Liver (tissue), 8 donors: ENCODE measurements at regions not wholly inside any gene's neighbourhood (a gene's known extent, or its start where the extent isn't known, plus 50 kb on each side); places are given as distances from the start of the nearest gene placed in this dataset.

ENCODE experiments used
- DNase-seq: peaks from one replicate; pipeline ENCODE4 v3.0.0-alpha.2; 2017; ENCODE audit warnings: low spot score
- H3K27ac ChIP-seq, 2 donors: one replicate each; pipeline ENCODE4 v1.7.0; 2013; ENCODE audit warnings: inconsistent platforms in 2 of 2, low read length in 2 of 2, control low read depth in 1 of 2, low read depth in 1 of 2, mild to moderate bottlenecking in 1 of 2
- H3K27me3 ChIP-seq, 4 donors: one replicate each; pipeline versions ENCODE4 v1.6.1 to v1.7.0; 2013; ENCODE audit warnings: low read length in 3 of 4, inconsistent platforms in 1 of 4, mild to moderate bottlenecking in 1 of 4, moderate library complexity in 1 of 4; ENCODE audit not compliant: control insufficient read depth in 4 of 4, insufficient read depth in 4 of 4
- H3K36me3 ChIP-seq, 4 donors: one replicate each; pipeline versions ENCODE4 v1.6.1 to v1.7.0; 2013; ENCODE audit warnings: low read length in 3 of 4, mild to moderate bottlenecking in 3 of 4, low read depth in 1 of 4, moderate library complexity in 1 of 4; ENCODE audit not compliant: control insufficient read depth in 4 of 4, insufficient read depth in 3 of 4
- H3K4me1 ChIP-seq, 4 donors: one replicate each; pipeline versions ENCODE4 v1.6.1 to v1.7.0; 2013; ENCODE audit warnings: low read length in 3 of 4, mild to moderate bottlenecking in 3 of 4, moderate library complexity in 1 of 4; ENCODE audit not compliant: control insufficient read depth in 4 of 4, insufficient read depth in 4 of 4
- H3K4me3 ChIP-seq, 3 donors: one replicate each; pipeline versions ENCODE4 v1.6.1 to v1.7.0; 2013; ENCODE audit warnings: low read length in 3 of 3, control low read depth in 1 of 3, low read depth in 1 of 3, mild to moderate bottlenecking in 1 of 3
- H3K9ac ChIP-seq, 2 donors: one replicate each; pipeline ENCODE4 v1.7.0; 2013; ENCODE audit warnings: low read length in 2 of 2, mild to moderate bottlenecking in 2 of 2, moderate library complexity in 2 of 2, control low read depth in 1 of 2, low read depth in 1 of 2
- H3K9me3 ChIP-seq, 4 donors: one replicate each; pipeline versions ENCODE4 v1.6.1 to v1.7.0; 2013; ENCODE audit warnings: low read length in 3 of 4; ENCODE audit not compliant: control insufficient read depth in 4 of 4
- ATF3 ChIP-seq: IDR thresholded peaks from 2 replicates; pipeline ENCODE4 v1.6.1; 2016; ENCODE audit warnings: antibody characterized with exemption
- CTCF ChIP-seq: fragments of 150-350 bp; IDR thresholded peaks from 2 replicates; pipeline ENCODE4 v1.5.1; 2017; ENCODE audit warnings: improper control_type of control experiment, low read depth, low read length; ENCODE audit not compliant: missing input control
- EGR1 ChIP-seq, 2 donors: IDR thresholded peaks; 2 replicates each; pipeline ENCODE4 v1.6.1; 2016 to 2018; ENCODE audit warnings: antibody characterized with exemption in 2 of 2, low read depth in 2 of 2
- FOXA1 ChIP-seq: IDR thresholded peaks from 2 replicates; pipeline ENCODE4 v1.6.1; 2016; ENCODE audit warnings: antibody characterized with exemption
- FOXA2 ChIP-seq: IDR thresholded peaks from 2 replicates; pipeline ENCODE4 v1.6.1; 2016; ENCODE audit warnings: antibody characterized with exemption
- GABPA ChIP-seq, 2 donors: IDR thresholded peaks in 1 of 2; conservative IDR thresholded peaks in 1 of 2; 2 replicates each; pipeline ENCODE4 v1.6.1; 2016; ENCODE audit warnings: antibody characterized with exemption in 2 of 2, mild to moderate bottlenecking in 1 of 2, moderate library complexity in 1 of 2
- HNF4A ChIP-seq, 2 donors: conservative IDR thresholded peaks; 2 replicates each; pipeline ENCODE4 v1.6.1; 2016; ENCODE audit warnings: antibody characterized with exemption in 2 of 2, mild to moderate bottlenecking in 2 of 2
- HNF4G ChIP-seq: IDR thresholded peaks from 2 replicates; pipeline ENCODE4 v1.6.1; 2016; ENCODE audit warnings: antibody characterized with exemption
- JUND ChIP-seq, 2 donors: IDR thresholded peaks; 2 replicates each; pipeline ENCODE4 v1.6.1; 2016; ENCODE audit warnings: antibody characterized with exemption in 2 of 2
- MAX ChIP-seq: IDR thresholded peaks from 2 replicates; pipeline ENCODE4 v1.6.1; 2016; ENCODE audit warnings: antibody characterized with exemption
- NR2F2 ChIP-seq: IDR thresholded peaks from 2 replicates; pipeline ENCODE4 v1.6.1; 2016; ENCODE audit warnings: antibody characterized with exemption
- RAD21 ChIP-seq, 2 donors: IDR thresholded peaks; 2 replicates each; pipeline ENCODE4 v1.6.1; 2016; ENCODE audit warnings: antibody characterized with exemption in 2 of 2, mild to moderate bottlenecking in 2 of 2
- REST ChIP-seq: IDR thresholded peaks from 2 replicates; pipeline ENCODE4 v1.6.1; 2016; ENCODE audit warnings: antibody characterized with exemption, mild to moderate bottlenecking
- RXRA ChIP-seq, 2 donors: IDR thresholded peaks; 2 replicates each; pipeline ENCODE4 v1.6.1; 2017 to 2018; ENCODE audit warnings: antibody characterized with exemption in 2 of 2, mild to moderate bottlenecking in 1 of 2
- SP1 ChIP-seq: IDR thresholded peaks from 2 replicates; pipeline ENCODE4 v1.6.1; 2018; ENCODE audit warnings: antibody characterized with exemption, mild to moderate bottlenecking
- TAF1 ChIP-seq: conservative IDR thresholded peaks from 2 replicates; pipeline ENCODE4 v1.6.1; 2016; ENCODE audit warnings: antibody characterized with exemption, mild to moderate bottlenecking
- YY1 ChIP-seq: IDR thresholded peaks from 2 replicates; pipeline ENCODE4 v1.6.1; 2016; ENCODE audit warnings: antibody characterized with exemption, mild to moderate bottlenecking
- ZBTB33 ChIP-seq: IDR thresholded peaks from 2 replicates; pipeline ENCODE4 v1.6.1; 2016; ENCODE audit warnings: antibody characterized with exemption
- WGBS: extraction: QIAGEN DNeasy Blood & Tissue Kit; methylation state at CpG from one replicate; pipeline ENCODE4 v1.1.7; 2013; 5-methylcytosine and 5-hydroxymethylcytosine counted together
- donor health status: healthy.
- donor health status: healthy.
- donor health status: healthy.
- donor health status: healthy.
- donor health status: healthy.

- no peak for TF ChIP-seq FOXA2
- TF ChIP-seq RAD21 (IDR thresholded peaks at IDR 0.05), result no peak
These were observed 316.3 kb upstream of the KLF12 start (continued) for GRCh38 chr13:74450525-74450845.

- no peak overlapping the region for H3K4me3 ChIP-seq
- H3K27me3 ChIP-seq, result no peaks in the 10 kb centered on the region
- no peak overlapping the region for H3K27ac ChIP-seq
- no peaks in the 10 kb centered on the region for H3K36me3 ChIP-seq
- DNase-seq, result no peak
- H3K4me1 ChIP-seq, result no peaks in the 10 kb centered on the region
- no peaks in the 10 kb centered on the region for H3K9me3 ChIP-seq
- WGBS, result 72% methylated on average over 2 of the region's 2 CpGs
- TF ChIP-seq TAF1 (no peak), YY1 (no peak), RXRA (IDR thresholded peaks at IDR 0.05) (no peak), JUND (IDR thresholded peaks at IDR 0.05) (no peak)
- no peak overlapping the region for H3K9ac ChIP-seq
These were observed 315.8 kb upstream of the KLF12 start for GRCh38 chr13:74449811-74450524.

- Histone ChIP-seq H3K9me3 (no peaks in the 10 kb centered on the region), H3K4me3 (no peak overlapping the region), H3K27me3 (no peaks in the 10 kb centered on the region), H3K4me1 (no peaks in the 10 kb centered on the region), H3K36me3 (no peaks in the 10 kb centered on the region), H3K27ac (no peak overlapping the region), H3K9ac (no peak overlapping the region)
- DNase-seq, result no peak
- TF ChIP-seq MAX (no peak), ATF3 (no peak), ZBTB33 (no peak), HNF4A (conservative IDR thresholded peaks at IDR 0.05) (no peak), CTCF (no peak), REST (no peak), RAD21 (IDR thresholded peaks at IDR 0.05) (no peak), NR2F2 (no peak), RXRA (IDR thresholded peaks at IDR 0.05) (no peak), GABPA (IDR thresholded peaks at IDR 0.05 in 1 of 2, conservative IDR thresholded peaks at IDR 0.05 in 1 of 2) (no peak), FOXA1 (no peak), SP1 (no peak), HNF4G (no peak), JUND (IDR thresholded peaks at IDR 0.05) (no peak), TAF1 (no peak), EGR1 (IDR thresholded peaks at IDR 0.05; ENCODE audit: low read depth in 2 of 2) (no peak), YY1 (no peak)
- WGBS, result 95% methylated on average over 1 of the region's 1 CpG
These were observed 310.8 kb upstream of the KLF12 start for GRCh38 chr13:74444864-74445479.
